Coronary artery (tissue), 2 donors: ENCODE measurements at regions not wholly inside any gene's neighbourhood (a gene's known extent, or its start where the extent isn't known, plus 50 kb on each side); places are given as distances from the start of the nearest gene placed in this dataset.

Source experiments
- DNase-seq: peaks from one replicate; pipeline ENCODE4 v3.0.0-alpha.2; 2017; ENCODE audit warnings: low spot score
- H3K27ac ChIP-seq, 2 donors: fragments of 200-600 bp; sonication (generic); one replicate each; pipeline ENCODE4 v1.5.1; 2016 to 2019
- H3K4me3 ChIP-seq: fragments of 200-600 bp; sonication (generic); 2 replicates; pipeline ENCODE4 v1.5.1; 2016; ENCODE audit warnings: mild to moderate bottlenecking, moderate library complexity
- TF ChIP-seq, protein P1 (sequence below): fragments of 200-600 bp; sonication (generic); IDR thresholded peaks from one replicate; pipeline ENCODE4 v1.5.1; 2019; ENCODE audit warnings: antibody characterized with exemption

DNA sequence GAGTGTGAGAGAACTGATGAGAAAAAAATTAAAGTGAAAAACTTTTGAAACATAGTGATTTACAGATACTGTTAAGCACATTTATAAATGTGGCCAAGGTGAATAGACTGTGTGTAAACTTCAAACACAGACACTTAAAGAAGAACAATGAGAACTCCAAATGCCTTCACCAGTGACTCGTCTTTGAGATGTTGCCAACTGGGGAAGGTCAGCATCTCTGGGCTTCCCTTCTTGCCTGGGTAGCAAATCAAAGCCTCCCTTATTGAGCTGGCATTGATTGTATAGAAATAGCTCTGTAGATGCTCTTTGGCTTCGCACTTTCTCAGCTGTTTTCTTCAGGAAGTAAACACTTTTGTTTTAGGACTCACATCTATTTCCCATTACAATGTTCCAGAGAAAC is 177.3 kb upstream of the SGCG start:
- DNase-seq: no peak
- H3K27ac ChIP-seq: no peak overlapping the region
- TF ChIP-seq, protein P1, sequence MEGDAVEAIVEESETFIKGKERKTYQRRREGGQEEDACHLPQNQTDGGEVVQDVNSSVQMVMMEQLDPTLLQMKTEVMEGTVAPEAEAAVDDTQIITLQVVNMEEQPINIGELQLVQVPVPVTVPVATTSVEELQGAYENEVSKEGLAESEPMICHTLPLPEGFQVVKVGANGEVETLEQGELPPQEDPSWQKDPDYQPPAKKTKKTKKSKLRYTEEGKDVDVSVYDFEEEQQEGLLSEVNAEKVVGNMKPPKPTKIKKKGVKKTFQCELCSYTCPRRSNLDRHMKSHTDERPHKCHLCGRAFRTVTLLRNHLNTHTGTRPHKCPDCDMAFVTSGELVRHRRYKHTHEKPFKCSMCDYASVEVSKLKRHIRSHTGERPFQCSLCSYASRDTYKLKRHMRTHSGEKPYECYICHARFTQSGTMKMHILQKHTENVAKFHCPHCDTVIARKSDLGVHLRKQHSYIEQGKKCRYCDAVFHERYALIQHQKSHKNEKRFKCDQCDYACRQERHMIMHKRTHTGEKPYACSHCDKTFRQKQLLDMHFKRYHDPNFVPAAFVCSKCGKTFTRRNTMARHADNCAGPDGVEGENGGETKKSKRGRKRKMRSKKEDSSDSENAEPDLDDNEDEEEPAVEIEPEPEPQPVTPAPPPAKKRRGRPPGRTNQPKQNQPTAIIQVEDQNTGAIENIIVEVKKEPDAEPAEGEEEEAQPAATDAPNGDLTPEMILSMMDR: no peak

DNA sequence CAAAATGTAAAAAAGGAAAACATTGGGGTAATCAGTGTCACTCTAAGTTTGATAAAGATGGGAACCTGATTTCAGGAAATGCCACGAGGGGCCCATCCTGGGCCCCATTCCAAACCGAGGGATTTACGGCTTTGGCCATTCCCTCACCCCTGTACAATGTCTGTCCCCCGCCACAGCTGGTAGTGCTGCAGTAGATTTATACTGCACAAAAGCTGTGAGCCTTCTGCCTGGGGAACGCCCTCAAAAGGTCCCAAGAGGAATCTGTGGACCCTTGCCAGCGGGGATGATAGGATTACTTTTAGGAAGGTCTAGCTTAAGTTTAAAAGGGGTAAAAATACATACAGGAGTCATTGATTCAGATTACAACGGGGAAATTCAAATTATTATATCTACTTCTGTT is 173.4 kb upstream of the SGCG start:
- TF ChIP-seq, protein P1: no peak
- Histone ChIP-seq H3K4me3 (no peak overlapping the region), H3K27ac (no peak overlapping the region)
- no peak for DNase-seq

More for the DNA sequence above, 177.3 kb upstream of the SGCG start:
- no peak overlapping the region for H3K4me3 ChIP-seq

DNA sequence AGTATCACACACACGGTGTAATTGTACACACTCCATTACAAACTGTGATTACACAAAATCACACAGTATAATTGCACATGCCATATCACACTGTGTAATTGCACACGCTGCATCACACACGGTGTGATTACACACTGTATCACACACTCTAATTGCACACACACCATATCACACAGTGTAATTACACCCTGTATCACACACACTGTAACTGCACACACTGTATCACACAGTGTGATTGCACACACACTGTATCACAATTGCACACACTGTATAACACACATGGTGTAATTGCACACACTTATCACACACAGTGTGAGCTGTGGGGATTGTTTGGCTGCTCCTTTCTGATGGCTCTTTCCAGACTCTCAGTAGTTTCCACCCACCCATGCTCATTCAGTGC is 162.6 kb upstream of the SGCG start:
- H3K27ac ChIP-seq: no peak overlapping the region
- no peak overlapping the region for H3K4me3 ChIP-seq
- no peak for DNase-seq
- TF ChIP-seq, protein P1: no peak

DNA sequence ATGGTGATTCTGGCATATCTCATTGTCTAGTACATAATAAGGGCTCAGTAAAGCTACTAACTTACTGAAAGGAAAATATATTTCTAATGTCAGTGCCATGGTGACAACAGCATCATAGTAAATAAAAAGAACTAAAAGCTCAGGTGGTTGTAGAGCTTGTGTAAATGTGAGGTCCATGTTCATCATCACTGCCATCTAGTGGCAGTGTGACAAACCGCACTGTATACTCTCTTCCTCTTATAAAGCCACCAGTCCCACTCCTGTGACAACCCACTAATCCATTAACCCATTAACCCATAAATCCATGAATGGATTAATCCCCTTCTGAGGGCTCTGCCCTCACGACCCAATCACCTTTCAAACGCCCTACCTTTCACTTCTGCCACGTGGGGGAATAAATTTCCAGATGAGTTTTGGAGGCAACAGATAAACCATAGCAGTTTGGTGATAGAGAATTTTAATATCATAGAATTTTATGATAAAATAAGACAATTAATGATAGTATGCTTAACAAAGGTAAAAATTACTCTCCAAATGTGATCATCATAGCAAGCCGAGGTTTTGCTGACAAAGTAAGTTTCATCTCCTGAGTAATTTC is 160.4 kb upstream of the SGCG start:
- Histone ChIP-seq H3K27ac (no peak overlapping the region), H3K4me3 (no peak overlapping the region)
- TF ChIP-seq, protein P1: peak; percentile 60
- DNase-seq: no peak

DNA sequence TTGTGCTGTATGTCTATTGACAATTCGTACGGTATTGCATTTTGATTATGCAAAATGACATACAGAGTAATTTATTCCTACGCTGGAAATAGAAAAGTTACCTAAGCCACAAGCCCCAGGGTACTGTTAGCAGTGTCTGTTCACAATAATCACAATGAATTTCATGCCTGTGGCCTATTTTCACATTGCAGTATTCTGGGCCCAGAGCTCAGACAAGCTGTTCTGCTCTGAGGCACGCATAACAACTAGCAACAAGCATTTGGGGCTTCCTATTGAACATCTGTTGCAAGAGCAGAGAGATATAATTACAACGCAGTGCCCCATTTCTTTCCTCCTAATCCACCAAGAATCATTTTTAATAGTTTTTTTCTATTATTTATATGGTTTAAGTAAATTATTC is 158.9 kb upstream of the SGCG start:
- no peak overlapping the region for H3K4me3 ChIP-seq
- DNase-seq: no peak
- TF ChIP-seq, protein P1: no peak
- H3K27ac ChIP-seq: no peak overlapping the region

DNA sequence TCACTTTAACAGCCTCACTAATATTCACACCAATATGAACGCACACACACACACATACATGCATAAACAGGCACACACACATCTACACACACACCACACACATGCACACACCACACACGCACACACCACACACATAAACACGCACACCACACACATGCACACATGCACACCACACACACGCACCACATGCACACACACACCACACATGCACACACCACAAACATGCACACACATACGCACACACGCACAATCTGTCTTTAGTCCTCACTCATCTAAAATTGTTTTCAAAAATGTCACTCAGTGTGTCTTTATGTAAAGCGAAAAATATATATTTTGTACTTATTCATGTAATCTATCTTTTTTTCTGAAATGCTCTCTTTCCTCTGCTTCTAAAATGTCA is 158.1 kb upstream of the SGCG start:
- DNase-seq: no peak
- H3K4me3 ChIP-seq: no peak overlapping the region
- no peak overlapping the region for H3K27ac ChIP-seq
- TF ChIP-seq, protein P1: no peak

DNA sequence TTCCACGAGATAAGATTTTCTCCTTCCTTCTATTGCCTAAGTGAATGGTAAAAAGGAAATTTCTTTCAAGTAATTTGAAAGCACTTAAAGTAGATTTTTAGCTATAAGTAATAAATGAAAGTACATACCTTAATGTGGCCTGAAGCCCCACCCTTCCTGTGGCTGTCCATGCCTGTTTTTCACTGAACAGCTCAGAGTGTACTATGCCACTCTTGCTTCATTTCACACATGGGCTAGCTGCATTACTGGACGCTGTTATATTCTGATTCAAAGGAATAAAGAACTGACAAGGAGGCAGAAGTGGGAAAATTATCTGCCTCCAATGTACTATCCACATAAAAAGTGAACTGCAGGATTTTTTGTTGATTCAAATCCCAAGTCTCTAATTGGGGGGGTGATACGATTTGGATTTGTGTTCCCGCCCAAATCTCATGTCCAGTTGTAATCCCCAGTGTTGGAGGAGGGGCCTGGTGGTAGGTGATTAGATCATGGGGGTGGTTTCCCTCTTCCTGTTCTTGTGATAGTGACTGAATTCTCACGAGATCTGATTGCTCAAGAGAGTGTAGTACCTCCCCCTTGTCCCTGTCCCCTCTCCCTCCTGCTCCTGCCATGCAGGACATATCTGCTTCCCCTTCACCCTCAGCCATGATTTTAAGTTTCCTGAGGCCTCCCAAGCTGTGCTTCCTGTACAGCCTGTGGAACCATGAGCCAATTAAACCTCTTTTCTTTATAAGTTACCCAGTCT is 154.7 kb upstream of the SGCG start:
- DNase-seq: no peak
- H3K27ac ChIP-seq: no peak overlapping the region
- TF ChIP-seq, protein P1: no peak
- H3K4me3 ChIP-seq: no peak overlapping the region
